GM12878 (cell line): ENCODE measurements at regions not wholly inside any gene's neighbourhood (a gene's known extent, or its start where the extent isn't known, plus 50 kb on each side); places are given as distances from the start of the nearest gene placed in this dataset.

Experiments
- CBFB ChIP-seq: IDR thresholded peaks from 2 replicates; pipeline ENCODE4 v1.6.1; 2016; ENCODE audit warnings: antibody characterized with exemption, low read depth
- CEBPZ ChIP-seq: fragments of 150-350 bp; IDR thresholded peaks from 2 replicates; pipeline ENCODE4 v1.6.1; 2016; ENCODE audit warnings: low read depth, low read length
- CREB1 ChIP-seq: IDR thresholded peaks from 2 replicates; pipeline ENCODE4 v1.6.1; 2012; ENCODE audit warnings: low read depth, mild to moderate bottlenecking, inconsistent platforms
- CTCF ChIP-seq, 3 experiments: IDR thresholded peaks in 2 of 3; conservative IDR thresholded peaks in 1 of 3; 2 replicates each; pipeline ENCODE4 v1.5.1; 2011; ENCODE audit warnings: low read depth in 3 of 3, low read length in 3 of 3, mild to moderate bottlenecking in 3 of 3, control low read depth in 2 of 3, moderate library complexity in 2 of 3, inconsistent platforms in 1 of 3, mixed read lengths in 1 of 3; ENCODE audit not compliant: control insufficient read depth in 2 of 3, insufficient read depth in 1 of 3; ENCODE audit errors: extremely low read depth in 1 of 3
- DPF2 ChIP-seq: fragments of 450-650 bp; IDR thresholded peaks from 2 replicates; pipeline ENCODE4 v1.6.1; 2017; ENCODE audit warnings: mild to moderate bottlenecking
- EGR1 ChIP-seq, 2 experiments: IDR thresholded peaks; 1 replicate in 1 of 2; 2 replicates in 1 of 2; pipeline ENCODE4 v1.6.1; 2011 to 2012; ENCODE audit warnings: low read depth in 2 of 2, low read length in 2 of 2, borderline replicate concordance in 1 of 2, mild to moderate bottlenecking in 1 of 2, moderate library complexity in 1 of 2
- GATAD2B ChIP-seq: fragments of 450-650 bp; conservative IDR thresholded peaks from 2 replicates; pipeline ENCODE4 v1.6.1; 2017; ENCODE audit warnings: low read depth, mild to moderate bottlenecking, moderate library complexity
- HCFC1 ChIP-seq: fragments of 150-350 bp; IDR thresholded peaks from 2 replicates; pipeline ENCODE4 v1.6.1; 2014; ENCODE audit warnings: low read length
- SMAD1 ChIP-seq: fragments of 450-650 bp; IDR thresholded peaks from 2 replicates; pipeline ENCODE4 v1.6.1; 2018; ENCODE audit warnings: mild to moderate bottlenecking, low read depth; ENCODE audit not compliant: partially characterized antibody
- ZNF274 ChIP-seq: IDR thresholded peaks from one replicate; pipeline ENCODE4 v1.8.0; 2011; ENCODE audit not compliant: insufficient read length, insufficient read depth
- TF ChIP-seq, protein P1 (sequence below): IDR thresholded peaks from 2 replicates; pipeline ENCODE4 v1.6.1; 2011; ENCODE audit warnings: low read depth, low read length, improper control_type of control experiment, borderline replicate concordance

GRCh38 chr1:232521660-232522059 lies 108.3 kb downstream of the SIPA1L2 start:
- TF ChIP-seq EGR1 (IDR thresholded peaks at IDR 0.05; ENCODE audit: borderline replicate concordance in 1 of 2, low read depth in 2 of 2, low read length in 2 of 2) (no peak), CTCF (IDR thresholded peaks at IDR 0.05 in 2 of 3, conservative IDR thresholded peaks at IDR 0.05 in 1 of 3; ENCODE audit: control insufficient read depth in 2 of 3, extremely low read depth in 1 of 3, insufficient read depth in 1 of 3, low read depth in 3 of 3, low read length in 3 of 3) (no peak), CREB1 (no peak), ZNF274 (no peak), SMAD1 (no peak), GATAD2B (no peak), CEBPZ (no peak), DPF2 (no peak), HCFC1 (no peak), CBFB (no peak)
- TF ChIP-seq, protein P1, sequence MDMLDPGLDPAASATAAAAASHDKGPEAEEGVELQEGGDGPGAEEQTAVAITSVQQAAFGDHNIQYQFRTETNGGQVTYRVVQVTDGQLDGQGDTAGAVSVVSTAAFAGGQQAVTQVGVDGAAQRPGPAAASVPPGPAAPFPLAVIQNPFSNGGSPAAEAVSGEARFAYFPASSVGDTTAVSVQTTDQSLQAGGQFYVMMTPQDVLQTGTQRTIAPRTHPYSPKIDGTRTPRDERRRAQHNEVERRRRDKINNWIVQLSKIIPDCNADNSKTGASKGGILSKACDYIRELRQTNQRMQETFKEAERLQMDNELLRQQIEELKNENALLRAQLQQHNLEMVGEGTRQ, result no peak
